Neutrophil (primary cell): ENCODE measurements at regions not wholly inside any gene's neighbourhood (a gene's known extent, or its start where the extent isn't known, plus 50 kb on each side); places are given as distances from the start of the nearest gene placed in this dataset.

Source experiments
- H3K27ac ChIP-seq: fragments of 200-600 bp; sonication (generic); 2 replicates; pipeline ENCODE4 v1.5.1; 2016; ENCODE audit warnings: mild to moderate bottlenecking, moderate library complexity
- H3K27me3 ChIP-seq: fragments of 200-600 bp; sonication (generic); 2 replicates; pipeline ENCODE4 v1.6.0; 2016; ENCODE audit warnings: mild to moderate bottlenecking
- H3K36me3 ChIP-seq: fragments of 200-600 bp; sonication (generic); 2 replicates; pipeline ENCODE4 v1.5.1; 2017
- H3K4me1 ChIP-seq, 2 experiments: fragments of 200-600 bp in 1 of 2; sonication (generic) in 1 of 2; 1 replicate in 1 of 2; 2 replicates in 1 of 2; pipeline versions ENCODE4 v1.5.1 to v1.6.1; 2013 to 2016; ENCODE audit warnings: low read depth in 1 of 2, low read length in 1 of 2, mild to moderate bottlenecking in 1 of 2, moderate library complexity in 1 of 2; ENCODE audit not compliant: control insufficient read depth in 1 of 2, insufficient read depth in 1 of 2
- H3K4me3 ChIP-seq, 2 experiments: fragments of 200-600 bp in 1 of 2; sonication (generic) in 1 of 2; 1 replicate in 1 of 2; 2 replicates in 1 of 2; pipeline ENCODE4 v1.5.1; 2013 to 2016; ENCODE audit warnings: low read depth in 1 of 2, low read length in 1 of 2, mild to moderate bottlenecking in 1 of 2, moderate library complexity in 1 of 2
- H3K9me3 ChIP-seq: fragments of 200-600 bp; sonication (generic); 2 replicates; pipeline ENCODE4 v1.5.1; 2016
- TF ChIP-seq, protein P1 (sequence below): fragments of 200-600 bp; sonication (generic); IDR thresholded peaks from 2 replicates; pipeline ENCODE4 v1.5.1; 2016; ENCODE audit warnings: antibody characterized with exemption

DNA sequence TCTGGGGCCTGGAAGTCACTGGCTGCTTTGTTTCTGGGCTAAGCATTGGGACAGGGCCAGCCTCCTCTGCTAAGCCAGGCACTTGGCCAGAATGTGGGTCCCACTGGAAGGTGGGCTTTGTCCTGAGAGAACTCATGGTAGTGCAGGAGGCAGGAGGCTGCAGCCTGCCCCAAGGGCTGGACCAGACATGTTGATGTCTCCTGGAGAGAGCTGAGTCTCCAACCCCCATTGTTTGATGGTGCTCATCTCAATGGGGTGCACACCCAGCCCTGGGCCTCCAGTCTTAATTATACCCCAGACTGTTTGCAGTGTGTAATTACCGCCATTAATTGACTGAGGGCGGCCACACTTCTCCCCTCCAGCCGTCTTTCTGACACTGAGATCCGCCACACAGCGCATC, 220.5 kb upstream of the PMEPA1 start:
- H3K27me3 ChIP-seq, result no peaks in the 10 kb centered on the region
- no peaks in the 10 kb centered on the region for H3K4me1 ChIP-seq
- H3K9me3 ChIP-seq, result peaks cover 6% of the 10 kb centered on the region
- no peak overlapping the region for H3K27ac ChIP-seq
- TF ChIP-seq, protein P1, sequence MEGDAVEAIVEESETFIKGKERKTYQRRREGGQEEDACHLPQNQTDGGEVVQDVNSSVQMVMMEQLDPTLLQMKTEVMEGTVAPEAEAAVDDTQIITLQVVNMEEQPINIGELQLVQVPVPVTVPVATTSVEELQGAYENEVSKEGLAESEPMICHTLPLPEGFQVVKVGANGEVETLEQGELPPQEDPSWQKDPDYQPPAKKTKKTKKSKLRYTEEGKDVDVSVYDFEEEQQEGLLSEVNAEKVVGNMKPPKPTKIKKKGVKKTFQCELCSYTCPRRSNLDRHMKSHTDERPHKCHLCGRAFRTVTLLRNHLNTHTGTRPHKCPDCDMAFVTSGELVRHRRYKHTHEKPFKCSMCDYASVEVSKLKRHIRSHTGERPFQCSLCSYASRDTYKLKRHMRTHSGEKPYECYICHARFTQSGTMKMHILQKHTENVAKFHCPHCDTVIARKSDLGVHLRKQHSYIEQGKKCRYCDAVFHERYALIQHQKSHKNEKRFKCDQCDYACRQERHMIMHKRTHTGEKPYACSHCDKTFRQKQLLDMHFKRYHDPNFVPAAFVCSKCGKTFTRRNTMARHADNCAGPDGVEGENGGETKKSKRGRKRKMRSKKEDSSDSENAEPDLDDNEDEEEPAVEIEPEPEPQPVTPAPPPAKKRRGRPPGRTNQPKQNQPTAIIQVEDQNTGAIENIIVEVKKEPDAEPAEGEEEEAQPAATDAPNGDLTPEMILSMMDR, result no peak
- H3K4me3 ChIP-seq, result no peak overlapping the region
- H3K36me3 ChIP-seq, result no peaks in the 10 kb centered on the region

DNA sequence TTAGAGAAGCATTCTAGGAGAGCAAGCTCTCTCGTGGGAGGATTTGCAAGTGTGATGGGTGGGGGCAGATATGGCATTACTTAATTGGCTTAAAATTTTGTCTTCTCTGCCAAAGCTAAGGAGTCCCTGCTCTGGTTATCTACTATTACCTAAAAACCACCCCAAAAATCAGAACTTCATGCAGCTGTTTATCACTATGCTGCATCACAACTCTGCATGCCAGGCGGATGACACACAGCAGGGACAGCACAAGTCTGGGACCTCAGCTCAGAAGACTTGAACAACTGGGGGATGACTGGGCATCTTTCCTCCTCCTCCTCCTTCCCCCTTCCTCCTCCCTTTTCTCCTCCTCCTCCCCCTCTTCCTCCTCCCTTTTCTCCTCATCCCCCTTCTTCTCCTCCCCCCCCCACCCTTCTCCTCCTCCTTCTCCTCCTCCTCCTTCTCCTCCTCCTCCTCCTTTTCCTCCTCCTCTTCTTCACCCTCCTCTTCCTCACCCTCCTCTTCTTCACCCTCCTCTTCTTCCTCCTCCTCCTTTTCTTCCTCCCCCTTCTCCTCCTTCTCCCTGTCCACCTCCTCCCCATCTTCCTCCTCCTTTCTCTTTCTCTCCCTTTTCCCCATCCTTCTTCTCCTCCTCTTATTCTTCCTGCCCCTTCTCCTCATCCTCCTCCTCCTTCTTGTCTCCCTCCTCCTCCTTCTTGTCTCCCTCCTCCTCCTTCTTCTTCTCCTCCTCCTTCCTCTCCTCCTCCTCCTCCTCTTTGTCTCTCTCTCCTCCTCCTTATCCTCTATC, 218.6 kb upstream of the PMEPA1 start:
- Histone ChIP-seq H3K36me3 (no peaks in the 10 kb centered on the region), H3K9me3 (peaks cover 6% of the 10 kb centered on the region), H3K4me1 (no peaks in the 10 kb centered on the region), H3K27me3 (no peaks in the 10 kb centered on the region), H3K4me3 (no peak overlapping the region), H3K27ac (no peak overlapping the region)
- TF ChIP-seq, protein P1, result no peak

DNA sequence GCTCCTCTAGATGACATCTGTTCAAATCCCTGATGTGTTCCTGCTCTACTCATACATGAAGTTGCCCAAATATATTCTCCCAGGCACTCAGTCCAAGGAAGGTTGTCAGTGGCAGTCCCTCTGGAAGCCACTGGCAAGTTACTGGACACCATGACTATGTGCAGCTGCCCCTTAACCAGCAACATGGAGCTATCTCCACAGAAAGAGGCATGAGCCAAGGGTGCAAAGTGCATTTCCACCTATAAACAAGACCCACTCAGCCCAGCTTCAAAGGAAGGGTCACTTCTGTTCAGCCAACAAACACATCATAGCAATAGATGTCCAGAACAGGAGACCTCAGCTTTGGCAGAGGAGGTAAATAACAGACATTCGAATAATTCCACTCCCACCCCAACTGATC, 217.6 kb upstream of the PMEPA1 start:
- Histone ChIP-seq H3K27me3 (no peaks in the 10 kb centered on the region), H3K36me3 (no peaks in the 10 kb centered on the region), H3K4me3 (no peak overlapping the region), H3K4me1 (no peaks in the 10 kb centered on the region), H3K9me3 (peaks cover 6% of the 10 kb centered on the region), H3K27ac (no peak overlapping the region)
- TF ChIP-seq, protein P1, result no peak

- H3K9me3 ChIP-seq, result peaks cover 6% of the 10 kb centered on the region
- H3K36me3 ChIP-seq, result no peaks in the 10 kb centered on the region
- TF ChIP-seq, protein P1, result no peak
- H3K4me1 ChIP-seq, result no peaks in the 10 kb centered on the region
- no peaks in the 10 kb centered on the region for H3K27me3 ChIP-seq
- no peak overlapping the region for H3K27ac ChIP-seq
- no peak overlapping the region for H3K4me3 ChIP-seq
These were observed 212.9 kb upstream of the PMEPA1 start for GRCh38 chr20:57922706-57923105.

DNA sequence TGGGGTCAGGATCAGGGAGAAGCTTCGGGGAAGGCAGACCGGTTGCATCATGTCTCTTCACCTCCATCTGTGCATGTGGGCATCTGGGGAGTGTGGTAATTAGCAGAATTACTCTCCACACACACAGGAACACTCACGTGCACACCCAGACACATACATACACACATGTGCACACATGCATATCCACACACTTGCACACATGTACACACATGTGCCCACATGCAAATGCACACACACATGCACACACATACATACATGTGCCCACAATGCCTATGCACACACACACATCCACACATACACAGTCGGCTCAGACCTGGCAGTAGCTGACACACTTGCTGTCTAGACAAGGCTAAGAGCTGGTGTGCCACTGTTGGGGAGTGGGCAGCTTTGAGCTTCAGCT, 212.3 kb upstream of the PMEPA1 start:
- no peaks in the 10 kb centered on the region for H3K36me3 ChIP-seq
- TF ChIP-seq, protein P1, result no peak
- H3K27ac ChIP-seq, result no peak overlapping the region
- H3K9me3 ChIP-seq, result peaks cover 6% of the 10 kb centered on the region
- H3K4me1 ChIP-seq, result no peaks in the 10 kb centered on the region
- H3K27me3 ChIP-seq, result no peaks in the 10 kb centered on the region
- H3K4me3 ChIP-seq, result no peak overlapping the region
